ENCODE measurements at regions not wholly inside any gene's neighbourhood (a gene's known extent, or its start where the extent isn't known, plus 50 kb on each side); places are given as distances from the start of the nearest gene placed in this dataset.
"Not testable (repeated sequence)": the region's sequence is repeated elsewhere in the genome, so short reads cannot be mapped to it uniquely, and the experiment has no call there.

- TF ChIP-seq CTCF (IDR thresholded peaks at IDR 0.05), result no peak
- Histone ChIP-seq H3K27me3 (no peaks in the 10 kb centered on the region), H3K4me3 (replicated peaks in 1 of 3) (no peak overlapping the region), H3K4me1 (peaks cover 18 to 25% of the 10 kb centered on the region in 2 donors), H3K27ac (no peak overlapping the region), H3K36me3 (no peaks in the 10 kb centered on the region), H3K9me3 (no peaks in the 10 kb centered on the region)
- intact Hi-C loops (cut with DNase I), result no loop called here
- 85 to 89% methylated on average over 6 to 7 of the region's 7 CpGs for WGBS, 2 donors
- no peak for DNase-seq
These were observed 120.4 kb upstream of the RAB4A start for GRCh38 chr1:229150518-229150917.

DNA sequence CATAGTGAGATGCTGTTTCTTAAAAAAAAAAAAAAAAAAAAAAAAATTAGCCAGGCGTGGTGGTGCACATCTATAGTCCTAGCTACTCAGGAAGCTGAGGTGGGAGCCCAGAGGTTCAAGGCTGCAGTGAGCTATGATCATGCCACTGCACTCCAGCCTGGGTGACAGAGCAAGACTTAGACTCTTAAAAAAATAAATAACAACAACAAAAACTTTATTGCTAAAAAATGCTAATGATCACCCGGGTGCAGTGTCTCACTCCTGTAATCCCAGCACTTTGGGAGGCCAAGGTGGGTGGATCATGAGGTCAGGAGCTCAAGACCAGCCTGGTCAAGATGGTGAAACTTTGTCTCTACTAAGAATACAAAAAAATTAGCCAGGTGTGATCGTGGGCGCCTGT lies 119.5 kb upstream of the RAB4A start:
- H3K4me3 ChIP-seq (replicated peaks in 1 of 3); intact Hi-C loops (cut with DNase I); H3K9me3 ChIP-seq; H3K27ac ChIP-seq; H3K36me3 ChIP-seq; H3K27me3 ChIP-seq; DNase-seq: not testable (repeated sequence)
- peaks cover 18 to 31% of the 10 kb centered on the region in 2 donors for H3K4me1 ChIP-seq
- WGBS, 2 donors, result 92 to 96% methylated on average over 4 of the region's 4 CpGs

DNA sequence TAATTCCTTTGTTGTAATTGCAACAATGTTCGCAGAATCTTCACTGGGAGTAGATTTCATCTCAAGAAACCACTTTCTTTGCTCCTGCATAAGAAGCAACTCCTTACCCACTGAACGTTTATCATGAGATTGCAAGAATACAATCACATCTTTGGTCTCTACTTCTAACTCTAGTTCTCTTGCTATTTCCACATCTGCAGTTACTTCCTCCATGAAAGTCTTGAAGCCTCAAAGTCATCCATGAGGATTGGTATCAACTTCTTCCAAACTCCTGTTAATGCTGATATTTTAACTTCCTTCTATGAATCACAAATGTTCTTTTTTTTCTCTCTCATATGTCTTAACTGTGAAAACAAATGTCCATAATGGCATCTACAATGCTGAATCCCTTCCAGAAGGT lies 118.6 kb upstream of the RAB4A start:
- H3K27ac ChIP-seq, result no peak overlapping the region
- H3K4me3 ChIP-seq (replicated peaks in 1 of 3), result no peak overlapping the region
- TF ChIP-seq POLR2A (IDR thresholded peaks at IDR 0.05) (no peak), CTCF (IDR thresholded peaks at IDR 0.05) (no peak)
- H3K4me1 ChIP-seq, result peaks cover 12 to 25% of the 10 kb centered on the region in 2 donors
- H3K9me3 ChIP-seq, result no peaks in the 10 kb centered on the region
- intact Hi-C loops (cut with DNase I), result no loop called here
- no peak for DNase-seq
- H3K27me3 ChIP-seq, result no peaks in the 10 kb centered on the region
- 92 to 94% methylated on average over 2 of the region's 2 CpGs for WGBS, 2 donors
- no peaks in the 10 kb centered on the region for H3K36me3 ChIP-seq

- intact Hi-C loops (cut with DNase I), result no loop called here
- Histone ChIP-seq H3K4me3 (replicated peaks in 1 of 3) (no peak overlapping the region), H3K4me1 (peaks cover 0 to 10% of the 10 kb centered on the region in 2 donors), H3K27ac (no peak overlapping the region), H3K27me3 (no peaks in the 10 kb centered on the region), H3K9me3 (no peaks in the 10 kb centered on the region), H3K36me3 (no peaks in the 10 kb centered on the region)
- no peak for DNase-seq
- TF ChIP-seq POLR2A (IDR thresholded peaks at IDR 0.05) (no peak), CTCF (IDR thresholded peaks at IDR 0.05) (no peak)
- 92 to 97% methylated on average over 2 of the region's 2 CpGs for WGBS, 2 donors
These were observed 116.9 kb upstream of the RAB4A start for GRCh38 chr1:229153955-229154548.

DNA sequence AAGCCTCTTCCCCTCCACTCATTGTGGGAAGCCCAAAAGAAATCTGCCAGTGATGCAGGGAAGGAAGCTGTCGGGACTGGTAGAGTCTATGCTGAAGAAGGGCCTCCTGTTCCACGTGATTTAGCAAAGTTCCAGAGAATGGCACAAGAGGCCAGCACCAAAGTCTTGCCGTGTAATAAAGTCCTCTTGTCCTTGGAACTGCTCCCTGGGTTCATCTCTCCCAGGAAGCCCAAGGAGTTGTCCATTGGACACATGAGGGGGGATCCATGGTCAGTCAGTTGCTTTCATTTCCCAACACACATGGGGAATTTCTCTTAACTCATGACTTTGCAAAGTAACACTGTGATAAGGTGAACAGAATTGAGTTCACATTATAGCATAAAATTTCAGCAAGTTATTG lies 116.1 kb upstream of the RAB4A start:
- Histone ChIP-seq H3K27me3 (no peaks in the 10 kb centered on the region), H3K27ac (no peak overlapping the region), H3K36me3 (no peaks in the 10 kb centered on the region), H3K4me3 (replicated peaks in 1 of 3) (no peak overlapping the region), H3K9me3 (no peaks in the 10 kb centered on the region), H3K4me1 (peaks cover 0 to 10% of the 10 kb centered on the region in 2 donors)
- WGBS, 2 donors, result 81 to 84% methylated on average over 3 of the region's 3 CpGs
- intact Hi-C loops (cut with DNase I), result loop anchor here (5.0 kb wide), 1 partner anchor 428 kb away; no protein-coding TSS in a partner anchor
- no peak for TF ChIP-seq POLR2A (IDR thresholded peaks at IDR 0.05)
- no peak for TF ChIP-seq CTCF (IDR thresholded peaks at IDR 0.05)
- no peak for DNase-seq
